CD4-positive, alpha-beta T cell treated with Interleukin-6 at 100 ng/mL for 8 hours (primary cell): ENCODE measurements at regions not wholly inside any gene's neighbourhood (a gene's known extent, or its start where the extent isn't known, plus 50 kb on each side); places are given as distances from the start of the nearest gene placed in this dataset.

ENCODE experiments used
- DNase-seq: peaks from one replicate; pipeline ENCODE4 v3.0.0-alpha.2; 2020; ENCODE audit warnings: mixed read lengths, low spot score

GRCh38 chr2:129646107-129646506 is 333.4 kb upstream of the RAB6C start:
- no peak for DNase-seq

GRCh38 chr2:129653246-129653645 is 326.2 kb upstream of the RAB6C start:
- DNase-seq: no peak

GRCh38 chr2:129654331-129654730 is 325.1 kb upstream of the RAB6C start:
- DNase-seq: no peak

- DNase-seq: no peak
Observed at GRCh38 chr2:129656081-129656598, 323.3 kb upstream of the RAB6C start.

- DNase-seq: no peak
Observed at GRCh38 chr2:129658430-129658829, 321.0 kb upstream of the RAB6C start.

GRCh38 chr2:129661935-129662334 is 317.5 kb upstream of the RAB6C start:
- no peak for DNase-seq

- no peak for DNase-seq
Observed at GRCh38 chr2:129667577-129667976, 311.9 kb upstream of the RAB6C start.

GRCh38 chr2:129672521-129672920 is 306.9 kb upstream of the RAB6C start:
- no peak for DNase-seq

GRCh38 chr2:129673234-129673633 is 306.2 kb upstream of the RAB6C start:
- DNase-seq: no peak

- DNase-seq: no peak
Observed at GRCh38 chr2:129673847-129674711, 305.4 kb upstream of the RAB6C start.

GRCh38 chr2:129678751-129679150 is 300.7 kb upstream of the RAB6C start:
- no peak for DNase-seq

- no peak for DNase-seq
Observed at GRCh38 chr2:129681788-129682187, 297.7 kb upstream of the RAB6C start.

- DNase-seq: no peak
Observed at GRCh38 chr2:129689653-129690448, 289.6 kb upstream of the RAB6C start.

GRCh38 chr2:129695496-129695895 is 284.0 kb upstream of the RAB6C start:
- no peak for DNase-seq

GRCh38 chr2:129698593-129698992 is 280.9 kb upstream of the RAB6C start:
- no peak for DNase-seq

GRCh38 chr2:129699781-129700573 is 279.5 kb upstream of the RAB6C start:
- DNase-seq: no peak

- no peak for DNase-seq
Observed at GRCh38 chr2:129702416-129703176, 276.9 kb upstream of the RAB6C start.

- DNase-seq: no peak
Observed at GRCh38 chr2:129705085-129705484, 274.4 kb upstream of the RAB6C start.

GRCh38 chr2:129707800-129708199 is 271.7 kb upstream of the RAB6C start:
- DNase-seq: no peak

- DNase-seq: no peak
Observed at GRCh38 chr2:129708221-129708967, 271.1 kb upstream of the RAB6C start.
